BLaER1 (cell line): ENCODE measurements at regions not wholly inside any gene's neighbourhood (a gene's known extent, or its start where the extent isn't known, plus 50 kb on each side); places are given as distances from the start of the nearest gene placed in this dataset.

ENCODE experiments used
- H3K27ac ChIP-seq: shearing (Covaris generic); formaldehyde crosslinking; 2 replicates; pipeline ENCODE4 v1.8.1; 2022
- H3K27me3 ChIP-seq: shearing (Covaris generic); formaldehyde crosslinking; 2 replicates; pipeline ENCODE4 v1.8.1; 2022
- H3K36me3 ChIP-seq: shearing (Covaris generic); formaldehyde crosslinking; 2 replicates; pipeline ENCODE4 v1.8.1; 2022
- H3K4me1 ChIP-seq: shearing (Covaris generic); formaldehyde crosslinking; 2 replicates; pipeline ENCODE4 v1.8.1; 2022
- H3K4me2 ChIP-seq: shearing (Covaris generic); formaldehyde crosslinking; 2 replicates; pipeline ENCODE4 v1.8.1; 2022
- H3K4me3 ChIP-seq: shearing (Covaris generic); formaldehyde crosslinking; 2 replicates; pipeline ENCODE4 v1.8.1; 2022
- H3K9ac ChIP-seq: shearing (Covaris generic); formaldehyde crosslinking; 2 replicates; pipeline ENCODE4 v1.8.1; 2022
- H3K9me3 ChIP-seq: shearing (Covaris generic); formaldehyde crosslinking; 2 replicates; pipeline ENCODE4 v1.8.1; 2022
- H4K20me1 ChIP-seq: shearing (Covaris generic); formaldehyde crosslinking; 2 replicates; pipeline ENCODE4 v1.8.1; 2022
- Cebpa-rat ChIP-seq: shearing (Covaris generic); IDR thresholded peaks from 2 replicates; pipeline ENCODE4 v1.8.1; 2022

DNA sequence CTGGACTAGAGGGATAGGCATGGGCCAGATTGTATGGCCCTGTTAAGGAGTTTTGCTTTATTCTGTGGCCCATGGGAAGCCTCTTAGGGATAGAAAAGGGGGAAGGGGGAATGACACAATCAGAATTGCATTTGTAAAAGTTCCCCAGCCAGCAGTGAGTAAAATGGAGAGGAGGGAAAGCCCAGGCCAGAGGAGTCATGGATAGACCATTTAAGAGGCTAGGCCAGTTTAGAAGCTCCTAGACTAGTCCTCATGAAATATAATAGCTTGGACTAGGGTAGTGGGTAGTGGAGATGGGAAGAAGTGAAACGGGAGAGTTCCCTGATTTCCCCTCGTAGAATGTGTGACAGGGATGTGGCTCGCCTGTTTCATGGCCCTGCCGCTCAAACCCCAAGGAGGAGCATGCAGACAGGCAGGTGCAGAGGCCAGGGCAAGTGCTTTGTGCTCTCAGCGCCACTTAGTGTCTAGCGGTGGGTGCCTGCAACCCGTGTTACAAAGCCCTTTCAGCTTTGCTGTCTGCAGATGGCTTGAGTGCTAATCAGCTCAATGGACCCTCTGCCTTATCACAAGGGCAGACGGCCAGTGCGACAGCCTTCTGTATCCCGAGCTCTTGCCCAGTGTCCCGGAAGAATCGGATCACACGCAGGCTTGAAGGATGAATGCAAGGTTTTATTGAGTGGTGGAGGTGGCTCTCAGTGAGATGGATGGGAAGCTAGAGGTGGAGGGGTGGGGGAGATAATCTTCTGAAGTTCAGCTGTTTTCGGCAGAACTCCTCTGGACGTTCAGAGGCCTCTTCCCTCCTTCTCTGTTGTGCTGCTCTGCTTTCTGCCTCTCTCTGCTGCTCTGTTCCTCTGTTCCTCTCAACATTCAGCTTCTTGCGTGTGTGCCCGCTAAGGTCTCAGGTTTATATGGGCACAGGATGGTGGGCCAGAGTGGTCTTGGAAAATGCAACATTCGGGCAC lies 141.1 kb downstream of the CEP57L1 start:
- Histone ChIP-seq H3K27me3 (no peaks in the 10 kb centered on the region), H3K9ac (no peak overlapping the region), H3K4me1 (peaks cover 24% of the 10 kb centered on the region), H3K9me3 (no peaks in the 10 kb centered on the region), H3K36me3 (no peaks in the 10 kb centered on the region), H3K27ac (no peak overlapping the region), H3K4me2 (no peak overlapping the region), H4K20me1 (no peaks in the 10 kb centered on the region), H3K4me3 (no peak overlapping the region)
- TF ChIP-seq Cebpa-rat: no peak

GRCh38 chr6:109235481-109236038 lies 140.3 kb downstream of the CEP57L1 start:
- H4K20me1 ChIP-seq: no peaks in the 10 kb centered on the region
- no peak overlapping the region for H3K9ac ChIP-seq
- peaks cover 16% of the 10 kb centered on the region for H3K4me1 ChIP-seq
- H3K9me3 ChIP-seq: no peaks in the 10 kb centered on the region
- H3K36me3 ChIP-seq: no peaks in the 10 kb centered on the region
- H3K4me2 ChIP-seq: no peak overlapping the region
- H3K27me3 ChIP-seq: no peaks in the 10 kb centered on the region
- no peak overlapping the region for H3K4me3 ChIP-seq
- no peak overlapping the region for H3K27ac ChIP-seq
- no peak for TF ChIP-seq Cebpa-rat

DNA sequence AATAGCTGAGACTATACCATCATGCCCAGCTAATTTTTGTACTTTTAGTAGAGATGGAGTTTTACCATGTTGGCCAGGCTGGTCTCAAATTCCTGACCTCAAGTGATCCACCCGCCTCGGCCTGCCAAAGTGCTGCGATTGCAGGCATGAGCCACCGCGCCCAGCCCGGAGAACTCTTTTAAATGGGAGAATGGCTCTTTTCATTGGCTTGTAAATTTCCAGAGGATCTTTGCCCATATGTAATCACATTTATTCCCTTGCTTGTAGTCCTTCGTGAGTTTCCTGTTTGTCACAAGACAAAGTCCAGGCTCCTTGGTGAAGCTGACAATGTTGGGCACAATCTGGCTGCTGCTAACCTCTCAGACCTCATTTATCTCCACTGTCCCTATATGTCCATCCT lies 135.1 kb downstream of the CEP57L1 start:
- Histone ChIP-seq H3K4me3 (no peak overlapping the region), H3K27me3 (no peaks in the 10 kb centered on the region), H4K20me1 (no peaks in the 10 kb centered on the region), H3K4me1 (no peaks in the 10 kb centered on the region), H3K36me3 (no peaks in the 10 kb centered on the region), H3K9ac (no peak overlapping the region), H3K9me3 (no peaks in the 10 kb centered on the region), H3K27ac (no peak overlapping the region), H3K4me2 (no peak overlapping the region)
- TF ChIP-seq Cebpa-rat: no peak

DNA sequence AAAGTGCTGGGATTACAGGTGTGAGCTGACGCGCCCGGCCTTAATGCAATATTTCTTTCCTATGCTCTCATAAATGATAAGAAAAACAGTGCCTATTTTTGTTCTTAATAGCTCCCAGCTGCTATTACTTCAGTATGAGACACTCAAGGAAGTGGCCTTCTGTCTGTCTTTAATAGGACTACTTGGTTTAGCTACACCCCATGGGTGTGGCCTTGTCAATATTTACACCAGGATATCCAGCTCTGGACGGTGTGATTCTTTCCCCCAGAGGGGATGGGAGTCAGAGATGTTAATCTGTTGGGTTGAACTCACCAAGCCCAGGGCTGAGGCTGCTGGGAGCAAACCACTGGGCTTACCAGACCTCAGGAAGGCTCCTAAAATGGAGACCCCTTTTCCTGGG lies 134.2 kb downstream of the CEP57L1 start:
- peaks cover 6% of the 10 kb centered on the region for H3K4me1 ChIP-seq
- H3K9me3 ChIP-seq: no peaks in the 10 kb centered on the region
- no peaks in the 10 kb centered on the region for H3K27me3 ChIP-seq
- H3K4me2 ChIP-seq: no peak overlapping the region
- H3K9ac ChIP-seq: no peak overlapping the region
- H3K4me3 ChIP-seq: no peak overlapping the region
- TF ChIP-seq Cebpa-rat: no peak
- no peak overlapping the region for H3K27ac ChIP-seq
- no peaks in the 10 kb centered on the region for H4K20me1 ChIP-seq
- H3K36me3 ChIP-seq: no peaks in the 10 kb centered on the region

- Histone ChIP-seq H3K4me2 (no peak overlapping the region), H3K9me3 (no peaks in the 10 kb centered on the region)
These were observed 132.3 kb downstream of the CEP57L1 start for GRCh38 chr6:109227646-109228045.

GRCh38 chr6:109226353-109226752 lies 131.0 kb downstream of the CEP57L1 start:
- H3K4me3 ChIP-seq: no peak overlapping the region
- no peaks in the 10 kb centered on the region for H4K20me1 ChIP-seq

More at GRCh38 chr6:109227646-109228045, 132.3 kb downstream of the CEP57L1 start:
- no peak overlapping the region for H3K4me3 ChIP-seq
- no peak overlapping the region for H3K27ac ChIP-seq
- H3K4me1 ChIP-seq: peaks cover 11% of the 10 kb centered on the region
- H3K9ac ChIP-seq: no peak overlapping the region
- no peaks in the 10 kb centered on the region for H3K36me3 ChIP-seq
- H4K20me1 ChIP-seq: no peaks in the 10 kb centered on the region
- no peak for TF ChIP-seq Cebpa-rat
- H3K27me3 ChIP-seq: no peaks in the 10 kb centered on the region

GRCh38 chr6:109225946-109226345 lies 130.6 kb downstream of the CEP57L1 start:
- Histone ChIP-seq H3K36me3 (no peaks in the 10 kb centered on the region), H3K9me3 (no peaks in the 10 kb centered on the region), H3K4me3 (no peak overlapping the region), H3K27me3 (no peaks in the 10 kb centered on the region), H3K9ac (no peak overlapping the region), H4K20me1 (no peaks in the 10 kb centered on the region), H3K27ac (no peak overlapping the region), H3K4me2 (no peak overlapping the region), H3K4me1 (peaks cover 11% of the 10 kb centered on the region)
- no peak for TF ChIP-seq Cebpa-rat

More at GRCh38 chr6:109226353-109226752, 131.0 kb downstream of the CEP57L1 start:
- no peaks in the 10 kb centered on the region for H3K27me3 ChIP-seq
- TF ChIP-seq Cebpa-rat: no peak
- H3K9me3 ChIP-seq: no peaks in the 10 kb centered on the region
- H3K4me2 ChIP-seq: no peak overlapping the region
- H3K9ac ChIP-seq: no peak overlapping the region
- H3K36me3 ChIP-seq: no peaks in the 10 kb centered on the region
- peaks cover 11% of the 10 kb centered on the region for H3K4me1 ChIP-seq
- no peak overlapping the region for H3K27ac ChIP-seq

DNA sequence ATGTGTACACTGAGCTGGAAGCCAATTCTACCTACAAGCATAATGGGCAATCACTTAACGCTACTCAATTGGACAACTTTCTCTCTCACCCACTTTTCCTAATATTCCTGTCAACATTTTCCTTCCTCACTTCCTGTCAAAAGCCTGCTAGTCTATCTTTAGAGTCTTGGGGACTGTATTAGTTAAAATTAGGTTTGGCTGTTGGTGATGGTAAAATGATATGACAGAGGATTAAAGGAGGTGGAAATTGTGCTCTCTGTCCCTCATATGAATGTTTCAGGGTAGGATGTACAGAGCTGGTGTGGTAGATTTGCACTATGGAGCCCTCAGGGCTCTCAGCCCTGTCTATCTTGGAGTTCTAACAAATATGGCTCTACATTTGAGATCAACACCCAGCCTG lies 129.7 kb downstream of the CEP57L1 start:
- Histone ChIP-seq H3K9me3 (no peaks in the 10 kb centered on the region), H3K27ac (no peak overlapping the region), H3K4me1 (peaks cover 11% of the 10 kb centered on the region), H4K20me1 (no peaks in the 10 kb centered on the region), H3K4me3 (no peak overlapping the region), H3K4me2 (no peak overlapping the region; the same call in 1 of the 2 replicates), H3K36me3 (no peaks in the 10 kb centered on the region), H3K9ac (no peak overlapping the region), H3K27me3 (no peaks in the 10 kb centered on the region)
- TF ChIP-seq Cebpa-rat: no peak

- no peak overlapping the region for H3K4me3 ChIP-seq
- H3K9ac ChIP-seq: no peak overlapping the region
- H4K20me1 ChIP-seq: no peaks in the 10 kb centered on the region
- peak overlapping the region; percentile 16; the same call in 1 of the 2 replicates for H3K4me2 ChIP-seq
- no peaks in the 10 kb centered on the region for H3K36me3 ChIP-seq
- TF ChIP-seq Cebpa-rat: no peak
- H3K9me3 ChIP-seq: no peaks in the 10 kb centered on the region
- H3K4me1 ChIP-seq: peaks cover 11% of the 10 kb centered on the region
- H3K27ac ChIP-seq: no peak overlapping the region
- H3K27me3 ChIP-seq: no peaks in the 10 kb centered on the region
These were observed 129.0 kb downstream of the CEP57L1 start for GRCh38 chr6:109224107-109224875.
